ENCODE measurements at regions not wholly inside any gene's neighbourhood (a gene's known extent, or its start where the extent isn't known, plus 50 kb on each side); places are given as distances from the start of the nearest gene placed in this dataset.

GRCh38 chr6:128754658-128755256, 128.2 kb upstream of the LAMA2 start:
- TF ChIP-seq, protein P1, sequence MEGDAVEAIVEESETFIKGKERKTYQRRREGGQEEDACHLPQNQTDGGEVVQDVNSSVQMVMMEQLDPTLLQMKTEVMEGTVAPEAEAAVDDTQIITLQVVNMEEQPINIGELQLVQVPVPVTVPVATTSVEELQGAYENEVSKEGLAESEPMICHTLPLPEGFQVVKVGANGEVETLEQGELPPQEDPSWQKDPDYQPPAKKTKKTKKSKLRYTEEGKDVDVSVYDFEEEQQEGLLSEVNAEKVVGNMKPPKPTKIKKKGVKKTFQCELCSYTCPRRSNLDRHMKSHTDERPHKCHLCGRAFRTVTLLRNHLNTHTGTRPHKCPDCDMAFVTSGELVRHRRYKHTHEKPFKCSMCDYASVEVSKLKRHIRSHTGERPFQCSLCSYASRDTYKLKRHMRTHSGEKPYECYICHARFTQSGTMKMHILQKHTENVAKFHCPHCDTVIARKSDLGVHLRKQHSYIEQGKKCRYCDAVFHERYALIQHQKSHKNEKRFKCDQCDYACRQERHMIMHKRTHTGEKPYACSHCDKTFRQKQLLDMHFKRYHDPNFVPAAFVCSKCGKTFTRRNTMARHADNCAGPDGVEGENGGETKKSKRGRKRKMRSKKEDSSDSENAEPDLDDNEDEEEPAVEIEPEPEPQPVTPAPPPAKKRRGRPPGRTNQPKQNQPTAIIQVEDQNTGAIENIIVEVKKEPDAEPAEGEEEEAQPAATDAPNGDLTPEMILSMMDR (IDR thresholded peaks at IDR 0.05): no peak
- TF ChIP-seq POLR2A (IDR thresholded peaks at IDR 0.05): no peak

Measured in transverse colon (tissue), 3 donors.